ENCODE measurements at regions not wholly inside any gene's neighbourhood (a gene's known extent, or its start where the extent isn't known, plus 50 kb on each side); places are given as distances from the start of the nearest gene placed in this dataset.

DNA sequence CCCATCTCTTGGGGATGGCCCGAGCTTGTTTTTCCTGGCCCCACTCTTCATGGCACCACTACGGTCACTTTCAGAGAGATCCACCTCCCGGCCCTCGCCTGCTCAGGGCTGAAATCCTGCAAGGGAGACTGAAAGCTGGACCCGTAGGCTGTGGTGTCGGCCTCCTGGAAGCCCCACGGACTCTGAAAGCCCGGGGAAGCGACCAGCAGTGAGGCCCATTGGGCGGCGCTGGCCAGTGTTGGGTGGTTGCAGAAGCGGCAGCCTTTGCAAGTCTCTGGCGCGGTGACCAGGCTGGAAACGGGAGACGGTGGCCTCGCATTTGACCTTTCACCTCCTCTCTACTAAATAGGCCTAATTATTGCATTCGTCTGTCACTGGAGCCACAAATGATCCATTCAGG is 186.0 kb upstream of the FOXF1 start:
- TF ChIP-seq, protein P1, sequence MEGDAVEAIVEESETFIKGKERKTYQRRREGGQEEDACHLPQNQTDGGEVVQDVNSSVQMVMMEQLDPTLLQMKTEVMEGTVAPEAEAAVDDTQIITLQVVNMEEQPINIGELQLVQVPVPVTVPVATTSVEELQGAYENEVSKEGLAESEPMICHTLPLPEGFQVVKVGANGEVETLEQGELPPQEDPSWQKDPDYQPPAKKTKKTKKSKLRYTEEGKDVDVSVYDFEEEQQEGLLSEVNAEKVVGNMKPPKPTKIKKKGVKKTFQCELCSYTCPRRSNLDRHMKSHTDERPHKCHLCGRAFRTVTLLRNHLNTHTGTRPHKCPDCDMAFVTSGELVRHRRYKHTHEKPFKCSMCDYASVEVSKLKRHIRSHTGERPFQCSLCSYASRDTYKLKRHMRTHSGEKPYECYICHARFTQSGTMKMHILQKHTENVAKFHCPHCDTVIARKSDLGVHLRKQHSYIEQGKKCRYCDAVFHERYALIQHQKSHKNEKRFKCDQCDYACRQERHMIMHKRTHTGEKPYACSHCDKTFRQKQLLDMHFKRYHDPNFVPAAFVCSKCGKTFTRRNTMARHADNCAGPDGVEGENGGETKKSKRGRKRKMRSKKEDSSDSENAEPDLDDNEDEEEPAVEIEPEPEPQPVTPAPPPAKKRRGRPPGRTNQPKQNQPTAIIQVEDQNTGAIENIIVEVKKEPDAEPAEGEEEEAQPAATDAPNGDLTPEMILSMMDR (IDR thresholded peaks at IDR 0.05): no peak
- no peak for TF ChIP-seq POLR2A (IDR thresholded peaks at IDR 0.05)
- TF ChIP-seq POLR2AphosphoS5 (IDR thresholded peaks at IDR 0.05): no peak
- TF ChIP-seq EP300 (IDR thresholded peaks at IDR 0.05): no peak

Measured in sigmoid colon (tissue), 4 donors.